ENCODE measurements at regions not wholly inside any gene's neighbourhood (a gene's known extent, or its start where the extent isn't known, plus 50 kb on each side); places are given as distances from the start of the nearest gene placed in this dataset.

DNA sequence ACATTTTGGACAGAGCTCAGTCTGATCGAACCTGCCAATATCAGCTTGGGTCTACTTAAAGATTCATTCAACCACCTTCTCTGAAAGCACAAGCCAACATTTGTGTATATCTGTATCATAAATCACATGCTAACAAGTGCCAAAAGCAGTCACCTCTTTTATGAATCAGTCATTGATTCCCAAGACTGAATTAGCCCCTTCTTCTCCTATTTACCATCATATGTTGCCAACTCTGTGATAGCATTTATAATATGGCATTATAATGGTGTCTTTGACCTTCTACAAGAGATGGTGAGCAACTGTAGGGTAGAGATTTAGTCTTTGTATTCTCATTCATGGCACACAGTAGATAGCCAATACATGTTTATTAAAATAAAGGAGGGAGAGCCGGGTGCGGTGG, 61.4 kb downstream of the DDX53 start:
- DNase-seq, result no peak

DNA sequence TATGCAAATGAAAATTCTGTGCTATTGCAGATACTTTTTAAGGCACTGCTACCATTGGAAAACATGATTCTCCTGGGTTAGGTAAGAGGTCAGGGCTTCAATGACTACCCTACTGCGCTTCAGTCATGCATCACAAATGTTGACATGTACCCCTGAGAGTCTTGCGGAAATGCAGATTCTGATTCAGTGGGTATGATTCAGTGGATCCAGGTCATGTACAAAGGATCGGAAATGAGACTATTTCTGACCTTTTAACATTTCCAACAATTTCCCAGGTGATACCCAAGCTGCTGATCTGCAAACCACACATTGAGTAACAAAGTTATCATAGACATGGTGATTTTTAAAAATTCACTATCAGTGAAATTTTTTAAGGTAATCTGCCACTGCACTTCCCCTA, 62.6 kb downstream of the DDX53 start:
- no peak for DNase-seq

DNA sequence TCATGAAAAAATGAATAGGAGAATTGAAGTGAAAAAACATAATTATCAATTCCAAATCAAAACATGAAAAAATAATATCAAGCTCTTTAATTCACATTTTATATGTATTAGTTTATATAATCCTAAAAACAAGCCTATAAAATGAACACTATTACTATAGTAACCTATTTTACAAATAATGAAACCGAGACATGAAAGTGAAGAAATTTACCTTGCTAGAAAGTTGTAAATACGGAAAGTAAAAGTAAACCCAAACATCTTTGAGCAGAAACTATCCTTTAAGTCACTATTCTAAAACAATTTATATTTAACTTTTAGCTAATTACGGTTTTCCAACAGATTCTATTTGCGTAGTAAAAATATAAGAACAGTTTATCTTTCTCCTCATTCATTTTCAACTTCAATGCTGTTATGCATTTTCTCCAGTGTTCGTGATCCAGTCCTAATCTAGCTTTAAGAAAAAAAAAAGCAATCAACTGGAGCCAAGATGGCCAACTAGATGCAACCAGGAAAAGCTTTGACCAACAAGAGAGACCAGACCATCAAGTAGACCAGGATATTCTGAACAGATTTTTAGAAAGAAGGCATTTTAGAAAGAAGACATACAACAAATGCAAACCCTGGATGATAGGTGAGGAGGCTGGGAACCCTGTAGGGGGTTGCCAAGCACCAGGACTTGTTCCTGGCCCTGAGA, 67.0 kb downstream of the DDX53 start:
- no peak for DNase-seq

DNA sequence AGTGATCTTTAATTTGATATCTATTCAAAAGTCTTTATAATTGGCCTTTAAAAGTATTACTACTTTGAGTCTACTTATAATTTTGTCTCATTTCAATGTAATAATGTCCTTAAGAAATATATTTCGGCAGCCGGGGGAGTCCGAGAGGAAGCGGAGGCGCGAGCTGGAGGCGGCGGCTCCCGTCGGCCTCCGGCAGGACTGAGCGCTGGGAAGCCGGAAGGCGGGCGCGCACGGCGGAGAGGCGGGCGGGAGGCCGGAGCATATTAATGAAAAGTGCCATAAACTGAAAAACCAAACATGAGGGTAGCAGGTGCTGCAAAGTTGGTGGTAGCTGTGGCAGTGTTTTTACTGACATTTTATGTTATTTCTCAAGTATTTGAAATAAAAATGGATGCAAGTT, 75.7 kb downstream of the DDX53 start:
- peak; percentile 3 for DNase-seq

DNA sequence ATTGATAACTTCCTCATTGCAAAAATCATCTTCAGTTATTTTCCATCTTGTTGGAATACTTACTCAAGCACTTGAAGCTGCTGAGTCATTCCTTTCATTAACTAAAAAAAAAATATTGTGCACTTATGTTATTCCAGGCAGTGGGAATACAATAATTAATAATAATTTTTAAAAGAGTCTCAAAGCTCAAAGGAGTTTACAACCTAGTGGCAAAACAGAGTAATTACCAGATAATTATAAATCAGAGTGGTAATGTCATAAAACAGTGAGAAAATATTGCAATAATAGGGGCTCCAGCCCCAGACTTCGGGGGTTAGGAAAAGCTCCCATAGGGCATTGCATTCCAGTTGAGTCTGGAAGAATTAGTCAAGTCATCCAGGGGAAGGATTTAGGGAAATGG, 79.6 kb downstream of the DDX53 start:
- DNase-seq, result no peak

DNA sequence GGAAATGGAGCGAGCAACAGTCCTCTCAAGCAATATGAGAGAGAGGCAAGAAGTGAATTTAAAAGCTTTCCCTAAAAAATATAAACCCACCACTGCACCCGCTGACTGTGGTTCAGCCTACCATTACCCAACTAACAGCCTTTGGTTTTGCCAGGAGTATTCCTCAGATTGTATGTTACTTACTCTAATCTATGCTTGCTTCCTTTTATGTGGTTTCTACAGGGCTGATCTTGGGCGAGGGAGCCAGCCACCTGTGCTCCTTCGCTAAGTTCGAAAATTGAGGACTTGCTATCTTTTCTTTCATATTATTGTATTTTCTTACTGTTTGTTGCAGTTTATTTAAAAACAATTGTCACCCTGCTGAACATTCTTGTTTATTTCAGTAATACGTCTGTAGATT, 101.1 kb downstream of the DDX53 start:
- no peak for DNase-seq

DNA sequence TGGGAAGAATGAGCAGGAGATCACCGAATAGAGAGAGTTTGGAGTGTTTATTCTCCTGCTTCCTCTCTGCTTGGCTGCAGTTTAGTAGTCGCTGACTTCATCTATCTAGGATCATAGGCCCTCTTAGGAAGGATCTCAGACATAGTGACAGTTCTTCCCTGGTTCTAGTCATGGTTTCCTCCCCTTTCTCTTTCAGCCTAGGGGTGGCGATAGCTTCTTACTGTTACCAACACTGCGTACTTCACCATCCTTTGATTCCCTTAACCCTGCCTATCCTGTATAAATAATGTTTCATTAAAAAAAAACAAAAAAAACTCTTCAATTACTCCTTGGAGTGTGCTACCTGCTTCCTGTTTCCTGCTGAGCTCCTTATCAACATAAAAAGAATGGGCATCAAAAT, 103.8 kb downstream of the DDX53 start:
- DNase-seq, result no peak

DNA sequence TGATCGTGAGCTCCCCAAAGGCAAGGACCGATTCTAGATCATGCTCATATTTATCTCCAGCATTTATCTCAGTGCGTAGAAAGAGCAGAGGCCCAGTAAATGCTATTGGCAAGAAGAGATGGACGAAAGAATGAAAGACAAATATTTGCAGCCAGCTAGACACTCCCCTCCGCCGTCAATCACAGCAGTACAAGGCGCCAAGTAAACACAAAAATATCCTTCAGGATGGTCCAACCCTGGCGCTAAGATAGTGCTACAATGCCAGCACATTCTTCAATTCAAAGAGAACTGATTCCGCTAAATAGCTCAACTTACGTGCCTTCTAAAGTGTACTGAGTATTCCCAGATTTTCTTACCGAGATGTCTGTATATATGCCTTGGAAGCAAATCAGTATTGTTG, 114.5 kb downstream of the DDX53 start:
- no peak for DNase-seq

DNA sequence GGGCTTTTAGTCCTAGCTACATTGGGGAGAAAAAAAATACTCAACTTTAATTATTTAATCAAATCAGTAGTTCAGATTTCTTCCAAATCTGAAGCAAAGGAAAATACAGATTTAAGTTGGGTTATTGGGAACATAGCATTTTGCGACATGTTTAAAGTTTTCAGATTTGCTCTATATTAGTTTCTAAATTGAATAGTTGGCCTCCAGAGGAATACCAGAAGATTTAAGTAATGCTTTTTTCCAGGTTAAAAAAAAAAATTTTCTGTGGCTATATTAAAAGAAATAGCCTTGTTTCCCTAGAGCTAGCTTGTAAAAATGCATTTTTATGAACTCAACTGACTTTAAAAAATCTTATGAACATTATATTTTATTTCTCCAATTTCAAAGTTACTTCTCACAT, 115.9 kb downstream of the DDX53 start:
- no peak for DNase-seq

DNA sequence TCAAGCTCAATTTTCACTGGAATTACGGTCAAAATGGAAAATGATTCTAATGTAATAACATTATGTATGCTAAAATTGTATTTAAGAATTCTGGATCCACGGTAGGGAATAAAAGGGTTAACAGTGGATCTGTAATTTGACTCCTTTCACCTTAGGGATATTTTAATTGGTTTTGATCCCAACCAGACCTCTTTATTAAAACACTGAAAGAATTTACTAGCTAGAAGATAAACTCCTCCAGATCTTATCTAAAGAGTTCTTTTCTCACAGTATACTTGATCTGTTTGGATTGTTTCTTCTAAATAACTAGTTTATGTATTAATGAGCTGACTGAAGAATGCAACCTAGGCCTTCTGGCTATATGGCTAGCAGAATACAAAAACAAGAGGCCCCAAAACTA, 118.4 kb downstream of the DDX53 start:
- no peak for DNase-seq

DNA sequence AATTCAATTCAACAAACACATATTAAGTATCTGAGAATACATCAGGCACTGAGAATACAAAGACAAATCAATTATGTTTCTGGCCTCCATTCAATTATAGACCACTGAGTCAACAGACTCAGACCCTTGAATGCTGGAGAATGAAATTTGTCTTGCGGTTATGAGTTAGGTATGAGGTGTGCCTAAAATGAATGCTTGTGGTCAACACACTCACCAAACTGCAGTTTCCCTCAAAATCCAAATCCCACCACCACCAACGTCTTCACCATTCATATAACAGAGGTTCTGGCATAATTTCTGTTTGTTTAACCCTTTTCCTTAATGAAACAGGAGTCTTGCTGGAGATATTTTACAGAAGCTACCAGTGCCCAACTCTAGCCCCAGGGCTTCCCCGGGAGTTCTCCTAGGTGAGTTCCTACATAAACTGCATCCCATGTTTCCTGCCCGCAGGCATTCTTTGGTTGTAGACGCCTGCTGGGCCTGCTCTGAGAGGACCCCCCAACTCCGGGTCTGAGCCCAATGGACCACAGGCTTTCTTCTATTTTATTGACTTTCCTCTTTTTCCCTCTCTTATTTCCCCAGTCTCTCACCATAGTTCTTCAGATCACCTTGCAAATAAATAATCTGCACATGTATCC, 119.2 kb downstream of the DDX53 start:
- no peak for DNase-seq

DNA sequence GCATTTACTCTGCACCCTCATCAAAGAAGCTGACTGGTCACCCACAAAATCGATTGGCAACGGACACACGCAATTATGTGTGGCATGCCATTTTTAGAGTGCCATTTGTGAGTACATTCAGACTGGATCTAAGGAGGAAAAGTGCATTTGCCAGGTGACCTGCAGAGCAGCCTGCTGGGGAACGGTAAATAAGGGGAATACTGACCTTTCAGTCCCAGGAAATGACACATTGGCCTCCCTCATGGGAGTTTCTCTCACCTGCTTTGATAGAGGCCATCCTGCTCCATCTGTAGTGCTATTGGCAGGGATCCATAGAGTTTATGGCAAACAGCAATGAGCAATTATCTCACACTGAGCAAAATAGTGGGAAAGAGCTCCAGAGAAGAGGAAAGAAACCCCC, 127.8 kb downstream of the DDX53 start:
- DNase-seq, result no peak

DNA sequence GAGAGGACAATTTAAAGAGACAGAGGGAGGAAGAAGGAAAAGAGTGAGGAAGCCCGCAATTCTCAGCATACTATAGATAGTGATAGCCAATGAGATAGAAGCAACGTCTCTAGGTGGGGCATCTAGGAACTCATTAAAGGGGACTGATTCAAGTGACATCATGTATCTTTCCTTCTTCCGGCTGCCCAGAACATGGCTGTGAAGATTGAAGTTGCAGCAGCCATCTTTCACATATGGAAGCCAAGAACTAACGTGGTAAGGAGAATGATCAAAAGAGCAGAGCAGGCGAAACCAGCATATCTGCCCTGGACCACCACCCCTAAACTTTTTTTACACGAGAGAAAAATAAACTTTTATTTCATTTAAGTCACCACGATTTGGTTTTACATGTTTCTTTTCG, 133.8 kb downstream of the DDX53 start:
- DNase-seq, result no peak

DNA sequence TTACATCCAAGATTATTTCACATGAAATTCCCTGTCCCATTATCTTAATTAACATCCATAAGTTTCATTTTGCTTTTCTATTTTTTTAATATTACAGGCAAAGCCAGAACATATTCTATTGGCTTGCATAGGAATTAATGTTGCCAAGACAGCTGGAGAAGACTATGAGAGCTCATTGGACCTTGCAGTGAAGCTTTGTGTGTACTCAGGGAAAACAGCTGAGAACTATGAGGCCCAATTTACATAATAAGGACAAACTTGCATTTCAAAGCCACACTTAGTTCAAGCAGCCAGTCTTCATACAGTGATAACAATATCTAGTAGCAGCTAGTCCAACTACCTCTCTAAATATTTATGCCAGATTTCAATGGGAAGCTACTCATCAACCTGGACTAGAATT, 134.4 kb downstream of the DDX53 start:
- DNase-seq, result no peak

DNA sequence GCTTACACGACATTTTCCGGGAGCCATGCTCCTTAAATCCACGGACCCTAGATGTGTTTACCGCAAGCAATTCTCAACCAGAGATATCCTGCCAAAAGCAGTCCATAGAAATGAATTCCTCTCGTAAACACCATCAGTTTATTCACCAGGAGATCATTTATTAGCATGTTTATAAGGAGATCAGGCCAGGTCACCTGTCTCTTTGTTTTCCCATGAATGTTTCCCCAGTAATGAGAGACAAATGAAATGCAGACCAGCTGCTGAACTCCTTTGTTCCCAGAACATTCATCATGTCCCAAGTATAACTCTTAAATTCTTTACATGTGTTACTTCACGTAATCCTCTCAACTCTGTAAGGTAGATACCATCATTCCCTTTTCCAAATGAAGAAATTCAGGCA, 137.1 kb downstream of the DDX53 start:
- DNase-seq, result no peak

DNA sequence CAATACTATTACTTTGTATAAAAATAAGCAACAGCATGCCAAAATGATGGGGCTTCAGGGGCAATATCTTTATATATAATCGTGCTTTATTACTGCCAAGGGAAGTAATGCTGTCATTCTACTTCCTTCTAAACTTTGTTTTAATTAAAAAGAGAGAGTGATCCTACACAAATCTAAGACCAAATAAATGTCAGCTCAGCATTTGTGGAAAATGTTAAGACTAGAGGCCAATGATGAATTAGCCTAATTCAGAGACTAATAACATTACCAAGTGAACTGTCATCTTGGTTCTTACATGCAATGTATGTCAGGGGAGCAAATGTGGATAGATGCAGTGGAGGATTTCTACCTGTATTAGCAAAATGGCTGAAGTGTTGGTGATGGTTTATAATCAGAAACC, 166.4 kb upstream of the PTCHD1 start:
- no peak for DNase-seq

DNA sequence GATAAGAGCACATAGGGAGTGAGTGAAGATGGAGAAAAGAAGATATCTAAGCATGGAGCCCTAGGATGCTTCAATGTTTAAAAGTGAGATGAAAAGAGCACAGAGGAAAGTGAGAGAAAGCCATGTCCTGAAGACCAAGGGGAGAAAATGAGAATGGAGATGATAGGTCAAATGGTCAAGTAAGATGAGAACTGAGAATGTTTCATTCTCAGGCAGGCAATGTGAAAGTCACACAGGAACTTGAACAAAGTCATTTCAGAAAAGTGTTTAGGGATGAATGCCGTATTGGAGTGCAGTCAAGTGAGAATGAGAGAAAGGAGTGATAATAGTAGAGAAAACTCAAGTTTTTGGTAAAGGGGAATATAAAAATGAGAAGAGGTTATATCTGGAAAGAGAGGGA, 148.7 kb upstream of the PTCHD1 start:
- DNase-seq, result no peak

DNA sequence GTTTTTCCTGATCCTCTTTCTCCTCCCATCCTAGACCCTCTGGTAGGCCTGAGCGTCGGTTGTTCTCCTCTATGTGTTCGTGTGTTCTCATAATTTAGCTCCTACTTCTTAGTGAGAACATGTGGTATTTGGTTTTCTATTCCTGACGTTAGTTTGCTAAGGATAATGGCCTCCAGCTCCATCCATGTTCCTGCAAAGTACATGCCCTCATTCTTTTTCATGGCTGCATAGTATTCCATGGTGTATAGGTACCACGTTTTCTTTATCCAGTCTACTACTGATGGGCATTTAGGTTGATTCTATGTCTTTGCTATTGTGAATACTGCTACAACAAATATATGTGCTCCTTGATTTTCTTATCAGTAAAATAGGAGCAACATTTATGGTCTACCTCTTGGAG, 146.8 kb upstream of the PTCHD1 start:
- no peak for DNase-seq

DNA sequence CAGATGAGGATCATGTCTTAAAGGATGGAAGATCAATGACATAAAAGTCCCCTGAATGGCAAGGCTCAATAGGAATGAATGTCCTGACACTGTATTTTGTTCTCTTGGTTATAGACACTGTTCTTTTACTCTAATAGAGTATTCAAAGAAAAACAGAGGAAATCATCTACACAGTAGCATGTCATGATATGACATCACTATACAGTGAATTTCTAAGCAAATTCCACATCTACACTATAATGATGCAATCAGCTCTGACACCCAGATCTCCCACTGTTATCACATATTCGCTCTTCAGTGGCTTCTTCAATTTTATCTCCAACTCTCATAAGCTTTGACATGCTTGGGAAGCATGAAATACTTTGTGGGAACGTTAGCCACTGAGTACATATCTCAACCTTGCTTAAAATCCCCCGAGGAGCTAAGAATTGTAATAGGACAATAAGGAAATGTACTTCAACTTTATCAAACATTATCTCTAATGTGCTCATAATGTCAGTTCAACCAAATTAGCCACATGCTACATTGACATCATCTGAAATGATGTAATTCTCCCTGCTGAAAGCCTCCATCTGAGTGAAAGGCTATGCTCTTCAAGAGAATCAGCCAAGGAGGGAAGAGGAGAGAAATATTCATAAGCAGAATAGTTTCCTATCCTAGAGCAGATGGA, 139.6 kb upstream of the PTCHD1 start:
- DNase-seq, result no peak

DNA sequence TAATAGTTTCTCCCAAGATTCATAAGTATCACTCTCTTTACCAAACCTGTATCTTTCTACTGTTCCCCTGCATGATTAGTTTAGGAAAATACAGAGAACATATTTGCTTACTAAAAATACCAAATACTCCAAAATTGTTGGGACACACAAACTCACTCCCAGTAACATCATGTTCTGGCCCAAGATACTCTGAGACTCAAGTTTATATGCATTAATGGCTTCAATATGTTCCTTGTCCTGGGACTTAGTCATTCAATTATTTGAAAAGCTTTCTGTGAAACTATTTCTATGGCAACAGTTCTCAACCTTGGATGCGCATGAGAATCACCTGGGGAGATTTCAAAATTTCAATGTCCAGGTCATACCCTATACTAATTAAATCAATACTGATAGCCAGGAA, 138.9 kb upstream of the PTCHD1 start:
- DNase-seq, result no peak

DNA sequence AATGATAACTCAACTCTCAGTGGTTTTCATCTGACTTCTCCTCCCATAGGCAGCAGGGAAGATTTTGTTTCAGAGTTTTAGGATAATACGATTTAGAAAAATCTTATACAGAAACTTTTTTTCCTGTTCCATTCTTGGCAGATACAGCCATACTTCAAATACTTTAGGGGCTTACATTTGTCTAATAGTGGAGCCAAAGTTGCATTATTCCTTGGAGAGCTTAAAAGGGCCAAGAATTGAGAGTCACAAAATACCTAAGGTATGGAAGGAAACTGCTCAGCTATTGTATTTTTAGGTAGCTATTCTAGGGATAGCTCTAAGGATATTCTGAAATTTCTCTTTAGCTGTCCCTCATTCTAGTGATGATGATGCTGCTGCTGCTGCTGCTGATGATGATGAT, 132.9 kb upstream of the PTCHD1 start:
- no peak for DNase-seq

DNA sequence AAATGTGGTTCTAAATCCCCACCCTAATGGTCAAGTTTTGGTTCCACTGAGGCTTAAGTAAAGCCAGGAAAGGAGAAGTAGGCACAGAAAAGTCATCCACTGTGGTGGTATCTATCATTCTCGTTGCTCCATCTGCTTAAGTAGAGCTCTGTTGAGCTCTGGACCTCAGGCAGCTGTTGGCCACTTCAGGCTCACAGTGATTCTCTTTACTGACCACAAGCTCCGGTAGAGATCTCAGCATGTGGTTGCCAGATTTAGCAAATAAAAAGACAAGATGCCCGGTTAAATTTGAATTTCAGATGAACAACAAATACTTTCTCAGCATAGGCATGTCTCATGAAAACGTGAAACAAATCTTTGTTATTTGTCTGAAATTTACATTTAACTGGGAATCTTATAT, 132.3 kb upstream of the PTCHD1 start:
- DNase-seq, result no peak

DNA sequence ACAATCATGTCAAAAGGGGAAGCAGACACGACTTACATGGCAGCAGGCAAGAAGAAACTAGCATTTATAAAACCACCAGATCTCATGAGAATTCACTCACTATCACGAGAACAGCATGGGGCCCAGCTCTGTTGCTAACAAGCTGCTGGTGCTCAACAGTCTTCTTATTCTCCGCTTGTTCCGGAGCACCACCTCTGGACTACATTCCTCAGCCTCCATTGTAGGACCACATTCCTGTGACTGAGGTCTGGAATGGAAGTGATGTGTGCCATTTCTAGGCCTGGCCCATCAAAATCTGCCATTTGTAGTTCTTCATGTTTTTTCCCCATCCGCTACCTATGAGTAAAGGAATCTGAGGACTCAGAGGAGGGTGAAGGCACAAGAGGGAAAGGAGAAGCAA, 111.5 kb upstream of the PTCHD1 start:
- DNase-seq, result no peak

DNA sequence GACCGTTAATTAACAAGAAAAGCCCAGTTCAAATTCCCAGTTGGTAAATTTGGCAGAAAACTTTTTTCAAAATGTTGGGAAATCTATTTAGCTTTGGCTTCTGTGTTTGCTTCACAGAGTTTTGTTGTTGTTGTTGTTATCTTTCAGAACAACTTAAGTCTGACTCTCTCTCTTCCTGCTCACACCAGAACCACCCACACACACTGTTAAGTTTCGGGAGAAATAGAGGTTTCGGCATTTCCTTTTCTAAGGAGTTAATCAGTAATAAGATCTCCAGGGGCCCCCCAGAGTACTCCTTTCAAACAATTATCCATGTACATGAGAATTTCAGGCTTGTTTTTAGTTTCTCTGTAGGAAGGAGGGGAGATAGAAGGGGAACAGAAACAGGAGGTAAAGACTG, 106.2 kb upstream of the PTCHD1 start:
- no peak for DNase-seq

Data from CD4-positive, alpha-beta T cell treated with Interleukin-17A for 4 hours (primary cell).